Colonic mucosa (tissue), 4 donors: ENCODE measurements at regions not wholly inside any gene's neighbourhood (a gene's known extent, or its start where the extent isn't known, plus 50 kb on each side); places are given as distances from the start of the nearest gene placed in this dataset.

ENCODE experiments used
- DNase-seq: peaks from one replicate; pipeline ENCODE4 v3.0.0-alpha.2; 2020
- H3K27ac ChIP-seq: fragments of 200-600 bp; one replicate; pipeline ENCODE4 v1.8.0; 2021
- H3K27me3 ChIP-seq: fragments of 200-600 bp; one replicate; pipeline ENCODE4 v1.8.0; 2021
- H3K36me3 ChIP-seq: fragments of 200-600 bp; one replicate; pipeline ENCODE4 v1.8.0; 2021
- H3K4me1 ChIP-seq: fragments of 200-600 bp; one replicate; pipeline ENCODE4 v1.8.0; 2021; ENCODE audit warnings: mild to moderate bottlenecking
- H3K4me3 ChIP-seq: fragments of 200-600 bp; one replicate; pipeline ENCODE4 v1.8.0; 2021
- H3K9ac ChIP-seq, 2 donors: one replicate each; pipeline ENCODE4 v1.7.0; 2013; ENCODE audit warnings: control low read depth in 2 of 2, low read depth in 2 of 2, low read length in 2 of 2
- H3K9me3 ChIP-seq: fragments of 200-600 bp; one replicate; pipeline ENCODE4 v1.8.0; 2021
- intact Hi-C: fragments of 100-400 bp; cut with DNase I; formaldehyde crosslinking; loops from one replicate; pipeline ENCODE4 v1.14.1; 2022
- TF ChIP-seq, protein P1 (sequence below): fragments of 200-600 bp; IDR thresholded peaks from one replicate; pipeline ENCODE4 v1.8.0; 2022; ENCODE audit warnings: antibody characterized with exemption, mild to moderate bottlenecking
- donor health status: healthy.
- donor health status: DM: no; HTN: no; CAD: no.
- donor health status: DM: no; HTN: no; CAD: no.

DNA sequence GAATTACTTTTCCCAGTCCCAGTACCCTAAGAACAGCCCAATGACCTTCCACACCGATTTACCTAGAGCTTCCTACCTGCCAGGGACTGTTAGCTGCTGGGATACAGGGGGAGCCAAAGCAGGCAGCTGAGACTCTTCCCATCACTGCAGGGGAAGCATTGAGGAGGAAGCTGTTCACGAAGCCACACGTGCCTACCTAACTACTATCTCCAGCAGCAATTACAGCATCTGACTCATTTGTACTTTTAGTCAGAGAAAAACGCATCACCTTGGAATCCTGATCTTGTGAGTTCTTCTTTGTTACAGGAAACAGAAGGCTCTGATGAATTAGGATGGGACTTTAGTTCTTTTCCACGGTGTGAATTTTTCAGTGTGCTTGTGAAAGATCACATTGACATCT lies 113.7 kb upstream of the DHX40 start:
- Histone ChIP-seq H3K27me3 (no peaks in the 10 kb centered on the region), H3K9me3 (no peaks in the 10 kb centered on the region), H3K36me3 (no peaks in the 10 kb centered on the region), H3K4me3 (no peak overlapping the region), H3K27ac (no peak overlapping the region), H3K9ac (no peak overlapping the region), H3K4me1 (no peaks in the 10 kb centered on the region)
- intact Hi-C loops: no loop called here
- TF ChIP-seq, protein P1, sequence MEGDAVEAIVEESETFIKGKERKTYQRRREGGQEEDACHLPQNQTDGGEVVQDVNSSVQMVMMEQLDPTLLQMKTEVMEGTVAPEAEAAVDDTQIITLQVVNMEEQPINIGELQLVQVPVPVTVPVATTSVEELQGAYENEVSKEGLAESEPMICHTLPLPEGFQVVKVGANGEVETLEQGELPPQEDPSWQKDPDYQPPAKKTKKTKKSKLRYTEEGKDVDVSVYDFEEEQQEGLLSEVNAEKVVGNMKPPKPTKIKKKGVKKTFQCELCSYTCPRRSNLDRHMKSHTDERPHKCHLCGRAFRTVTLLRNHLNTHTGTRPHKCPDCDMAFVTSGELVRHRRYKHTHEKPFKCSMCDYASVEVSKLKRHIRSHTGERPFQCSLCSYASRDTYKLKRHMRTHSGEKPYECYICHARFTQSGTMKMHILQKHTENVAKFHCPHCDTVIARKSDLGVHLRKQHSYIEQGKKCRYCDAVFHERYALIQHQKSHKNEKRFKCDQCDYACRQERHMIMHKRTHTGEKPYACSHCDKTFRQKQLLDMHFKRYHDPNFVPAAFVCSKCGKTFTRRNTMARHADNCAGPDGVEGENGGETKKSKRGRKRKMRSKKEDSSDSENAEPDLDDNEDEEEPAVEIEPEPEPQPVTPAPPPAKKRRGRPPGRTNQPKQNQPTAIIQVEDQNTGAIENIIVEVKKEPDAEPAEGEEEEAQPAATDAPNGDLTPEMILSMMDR: no peak
- no peak for DNase-seq

DNA sequence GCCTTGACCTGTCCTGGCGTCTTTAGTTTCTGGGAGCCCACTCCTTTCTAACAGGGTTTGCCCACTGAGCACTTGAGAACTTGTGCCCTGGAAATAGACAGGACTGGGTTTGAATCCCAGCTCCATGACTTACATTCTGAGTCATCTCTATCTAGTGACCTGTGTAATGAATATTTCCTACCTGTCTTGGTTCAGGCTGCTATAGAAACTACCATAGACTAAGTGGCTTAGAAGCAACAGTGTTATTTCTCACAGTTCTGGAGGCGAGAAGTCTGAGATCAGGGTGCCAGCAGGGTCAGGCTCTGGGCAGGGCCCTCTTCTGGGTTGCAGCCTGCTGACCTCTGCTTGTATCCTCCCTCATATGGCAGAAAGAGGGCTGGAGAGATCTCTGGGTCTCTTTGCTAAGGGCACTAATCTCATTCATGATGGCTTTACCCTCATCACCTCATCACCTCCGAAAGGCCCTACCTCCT lies 110.7 kb upstream of the DHX40 start:
- H3K27ac ChIP-seq: no peak overlapping the region
- no peak for DNase-seq
- no peak overlapping the region for H3K4me3 ChIP-seq
- no peaks in the 10 kb centered on the region for H3K9me3 ChIP-seq
- intact Hi-C loops: no loop called here
- H3K27me3 ChIP-seq: no peaks in the 10 kb centered on the region
- no peaks in the 10 kb centered on the region for H3K36me3 ChIP-seq
- no peaks in the 10 kb centered on the region for H3K4me1 ChIP-seq
- H3K9ac ChIP-seq: no peak overlapping the region
- TF ChIP-seq, protein P1: no peak

DNA sequence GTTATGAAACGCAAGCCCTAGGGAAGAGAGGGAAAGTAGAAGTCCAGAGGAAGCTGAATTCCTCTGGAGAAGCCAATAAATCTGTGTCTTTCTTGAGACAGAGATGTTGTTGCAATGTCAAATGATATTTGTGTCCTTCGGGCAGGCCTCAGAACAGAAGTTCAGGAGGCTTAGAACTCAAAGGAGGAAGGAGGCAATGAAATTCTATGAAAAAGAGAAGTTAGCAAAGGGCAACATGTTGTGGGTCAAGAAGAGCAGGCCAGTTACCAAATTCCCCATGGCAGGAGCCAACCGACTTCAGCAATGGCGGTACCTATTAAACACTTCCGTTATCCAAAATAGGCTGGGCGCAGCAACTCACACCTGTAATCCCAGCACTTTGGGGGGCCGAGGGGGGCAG lies 109.0 kb upstream of the DHX40 start:
- intact Hi-C loops: no loop called here
- H3K27ac ChIP-seq: no peak overlapping the region
- no peaks in the 10 kb centered on the region for H3K36me3 ChIP-seq
- no peaks in the 10 kb centered on the region for H3K4me1 ChIP-seq
- no peak overlapping the region for H3K4me3 ChIP-seq
- TF ChIP-seq, protein P1: no peak
- no peaks in the 10 kb centered on the region for H3K27me3 ChIP-seq
- H3K9me3 ChIP-seq: no peaks in the 10 kb centered on the region
- no peak overlapping the region for H3K9ac ChIP-seq
- no peak for DNase-seq

DNA sequence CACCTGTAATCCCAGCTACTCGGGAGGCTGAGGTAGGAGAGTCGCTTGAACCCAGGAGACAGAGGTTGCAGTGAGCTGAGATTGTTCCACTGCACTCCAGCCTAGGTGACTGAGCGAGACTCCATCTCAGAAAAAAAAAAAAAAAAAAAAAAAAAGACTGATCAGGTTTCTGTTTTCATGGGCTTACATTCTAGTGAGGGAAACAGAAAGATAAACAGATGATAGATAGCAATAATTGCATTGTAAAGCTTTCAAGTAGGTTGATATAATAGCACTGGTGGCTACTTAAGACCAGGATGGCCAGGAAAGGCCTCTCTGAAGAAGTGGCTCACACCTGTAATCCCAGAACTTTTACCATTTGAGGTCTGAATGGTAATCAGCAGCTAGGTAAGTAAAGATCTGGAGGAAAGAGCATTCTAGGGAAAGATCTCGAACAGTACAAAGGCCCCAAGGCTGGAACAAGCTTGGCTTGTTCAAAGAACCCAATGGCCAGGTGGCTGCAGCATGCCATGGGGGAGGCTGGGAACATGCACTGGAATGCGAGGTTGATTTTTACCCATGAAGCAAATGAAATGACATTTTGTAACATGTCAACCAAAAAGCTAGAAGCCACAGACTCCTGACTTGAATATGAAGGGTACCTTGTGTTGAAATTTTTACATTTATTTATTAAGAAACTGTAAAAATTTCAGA lies 108.3 kb upstream of the DHX40 start:
- H3K27me3 ChIP-seq: no peaks in the 10 kb centered on the region
- no peak for DNase-seq
- H3K4me3 ChIP-seq: no peak overlapping the region
- no peak overlapping the region for H3K27ac ChIP-seq
- no peaks in the 10 kb centered on the region for H3K9me3 ChIP-seq
- no peak overlapping the region for H3K9ac ChIP-seq
- TF ChIP-seq, protein P1: no peak
- no peaks in the 10 kb centered on the region for H3K4me1 ChIP-seq
- no peaks in the 10 kb centered on the region for H3K36me3 ChIP-seq
- intact Hi-C loops: no loop called here

DNA sequence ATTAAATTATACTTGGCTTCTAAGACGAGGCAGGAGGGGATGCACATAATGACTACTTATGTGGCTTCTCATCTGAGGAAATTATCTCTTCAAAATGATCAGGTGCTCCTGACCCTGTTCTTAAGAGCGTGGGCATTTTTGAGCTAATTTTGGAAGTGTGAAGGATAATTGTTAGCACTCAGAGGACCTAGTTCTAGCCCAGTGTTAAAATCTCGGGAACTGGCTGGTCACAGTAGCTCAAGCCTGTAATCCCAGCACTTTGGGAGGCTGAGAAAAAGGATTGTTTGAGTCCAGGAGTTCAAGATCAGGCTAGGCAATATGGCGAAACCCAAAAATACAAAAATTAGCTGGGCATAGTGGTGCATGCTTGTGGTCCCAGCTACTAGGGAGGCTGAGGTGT lies 103.0 kb upstream of the DHX40 start:
- intact Hi-C loops: no loop called here
- H3K4me1 ChIP-seq: peaks cover 2% of the 10 kb centered on the region
- no peak overlapping the region for H3K9ac ChIP-seq
- TF ChIP-seq, protein P1: no peak
- no peaks in the 10 kb centered on the region for H3K36me3 ChIP-seq
- no peak overlapping the region for H3K27ac ChIP-seq
- DNase-seq: no peak
- H3K27me3 ChIP-seq: no peaks in the 10 kb centered on the region
- H3K4me3 ChIP-seq: no peak overlapping the region
- H3K9me3 ChIP-seq: no peaks in the 10 kb centered on the region
